ENCODE measurements at regions not wholly inside any gene's neighbourhood (a gene's known extent, or its start where the extent isn't known, plus 50 kb on each side); places are given as distances from the start of the nearest gene placed in this dataset.

GRCh38 chr11:25901415-25901814 is 430.5 kb upstream of the ANO3 start:
- DNase-seq (ENCODE audit: low spot score): no peak
- in situ Hi-C loops (cut with MboI; ENCODE audit: low pct_unique_long_range_greater_than_20kb, low sequenced_read_pairs, unreplicated experiment): no loop called here
- TF ChIP-seq, protein P1, sequence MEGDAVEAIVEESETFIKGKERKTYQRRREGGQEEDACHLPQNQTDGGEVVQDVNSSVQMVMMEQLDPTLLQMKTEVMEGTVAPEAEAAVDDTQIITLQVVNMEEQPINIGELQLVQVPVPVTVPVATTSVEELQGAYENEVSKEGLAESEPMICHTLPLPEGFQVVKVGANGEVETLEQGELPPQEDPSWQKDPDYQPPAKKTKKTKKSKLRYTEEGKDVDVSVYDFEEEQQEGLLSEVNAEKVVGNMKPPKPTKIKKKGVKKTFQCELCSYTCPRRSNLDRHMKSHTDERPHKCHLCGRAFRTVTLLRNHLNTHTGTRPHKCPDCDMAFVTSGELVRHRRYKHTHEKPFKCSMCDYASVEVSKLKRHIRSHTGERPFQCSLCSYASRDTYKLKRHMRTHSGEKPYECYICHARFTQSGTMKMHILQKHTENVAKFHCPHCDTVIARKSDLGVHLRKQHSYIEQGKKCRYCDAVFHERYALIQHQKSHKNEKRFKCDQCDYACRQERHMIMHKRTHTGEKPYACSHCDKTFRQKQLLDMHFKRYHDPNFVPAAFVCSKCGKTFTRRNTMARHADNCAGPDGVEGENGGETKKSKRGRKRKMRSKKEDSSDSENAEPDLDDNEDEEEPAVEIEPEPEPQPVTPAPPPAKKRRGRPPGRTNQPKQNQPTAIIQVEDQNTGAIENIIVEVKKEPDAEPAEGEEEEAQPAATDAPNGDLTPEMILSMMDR (IDR thresholded peaks at IDR 0.05; ENCODE audit: extremely low read depth, insufficient read depth, missing control alignments): no peak

- no peak for DNase-seq (ENCODE audit: low spot score)
- in situ Hi-C loops (cut with MboI; ENCODE audit: low pct_unique_long_range_greater_than_20kb, low sequenced_read_pairs, unreplicated experiment): no loop called here
- TF ChIP-seq, protein P1 (IDR thresholded peaks at IDR 0.05; ENCODE audit: extremely low read depth, insufficient read depth, missing control alignments): no peak
These were observed 429.5 kb upstream of the ANO3 start for GRCh38 chr11:25902476-25902875.

DNA sequence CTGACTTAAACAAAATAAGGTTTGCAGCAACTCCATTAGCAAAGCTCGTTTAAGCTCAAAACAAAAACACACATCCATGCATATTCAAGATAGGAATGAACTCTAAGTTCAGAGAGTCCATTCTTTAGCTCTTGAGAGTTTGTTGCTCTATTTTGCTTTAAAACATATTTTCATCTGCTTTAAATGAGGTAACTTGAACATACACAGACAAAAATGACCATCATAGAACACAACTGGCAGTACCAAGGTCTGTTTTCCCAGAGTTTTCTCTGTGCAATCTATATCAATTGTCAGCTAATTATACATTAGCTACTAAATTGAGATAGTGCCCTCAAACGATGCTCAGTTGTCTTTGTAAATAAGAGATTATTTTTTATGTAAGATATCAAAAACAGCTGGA is 423.2 kb upstream of the ANO3 start:
- in situ Hi-C loops (cut with MboI; ENCODE audit: low pct_unique_long_range_greater_than_20kb, low sequenced_read_pairs, unreplicated experiment): no loop called here
- TF ChIP-seq, protein P1 (IDR thresholded peaks at IDR 0.05; ENCODE audit: extremely low read depth, insufficient read depth, missing control alignments): no peak
- no peak for DNase-seq (ENCODE audit: low spot score)

DNA sequence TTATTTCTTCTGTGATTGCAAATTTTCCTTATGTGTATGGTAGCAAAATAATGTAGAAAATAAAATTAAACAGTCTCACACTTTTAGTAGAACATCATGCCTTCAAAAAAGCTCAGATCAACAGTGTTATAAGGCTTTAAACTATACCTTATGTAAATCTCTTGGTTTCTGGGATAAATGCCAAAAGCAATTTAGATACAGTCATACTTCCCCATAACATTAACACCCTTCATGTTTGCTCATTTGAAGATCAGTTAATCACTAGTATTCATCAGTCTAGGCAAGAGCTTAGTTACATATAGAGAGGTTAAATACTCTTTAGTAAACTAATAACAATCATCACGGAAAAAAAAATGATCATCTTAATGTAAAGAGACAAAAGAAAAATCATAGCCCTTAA is 421.8 kb upstream of the ANO3 start:
- DNase-seq (ENCODE audit: low spot score): no peak
- in situ Hi-C loops (cut with MboI; ENCODE audit: low pct_unique_long_range_greater_than_20kb, low sequenced_read_pairs, unreplicated experiment): no loop called here
- TF ChIP-seq, protein P1 (IDR thresholded peaks at IDR 0.05; ENCODE audit: extremely low read depth, insufficient read depth, missing control alignments): no peak

DNA sequence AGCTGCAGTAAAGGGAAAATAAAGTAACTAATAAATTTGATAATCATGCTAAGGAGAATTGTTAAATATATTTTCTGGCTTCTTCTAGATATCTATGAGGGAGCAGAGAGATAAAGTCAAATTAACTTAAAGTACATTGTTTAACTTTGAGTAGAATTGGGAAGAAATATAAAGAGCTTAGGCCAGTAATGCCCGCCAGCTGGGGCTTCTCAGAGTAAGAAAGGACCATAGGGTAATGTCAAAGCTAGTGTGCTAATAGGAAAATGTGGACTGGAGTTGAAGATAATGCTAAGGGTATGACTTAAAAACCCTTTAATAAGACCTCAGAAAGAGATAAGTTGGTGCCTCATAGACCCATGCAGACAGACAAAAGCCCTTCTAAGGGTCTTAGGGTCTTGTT is 411.6 kb upstream of the ANO3 start:
- TF ChIP-seq, protein P1 (IDR thresholded peaks at IDR 0.05; ENCODE audit: extremely low read depth, insufficient read depth, missing control alignments): no peak
- no peak for DNase-seq (ENCODE audit: low spot score)
- in situ Hi-C loops (cut with MboI; ENCODE audit: low pct_unique_long_range_greater_than_20kb, low sequenced_read_pairs, unreplicated experiment): no loop called here

DNA sequence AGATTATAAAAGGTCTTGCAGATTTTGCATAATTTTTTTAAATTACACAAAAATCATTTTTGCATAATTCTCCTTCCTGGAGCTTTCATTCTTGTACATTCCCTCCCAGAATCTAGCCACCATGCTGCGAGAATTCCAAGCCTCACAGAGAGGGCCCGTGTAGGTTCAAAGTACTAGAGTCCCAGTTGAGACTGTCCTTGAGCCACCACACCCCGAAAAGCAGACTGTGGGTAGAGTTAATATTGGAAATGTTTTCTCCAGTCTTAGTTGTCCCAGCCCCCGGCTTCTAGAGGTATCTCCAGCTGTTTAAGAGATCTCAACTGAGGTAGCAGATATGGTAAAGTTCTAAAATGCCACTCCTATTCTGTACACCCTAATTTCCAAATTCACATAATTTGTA is 407.3 kb upstream of the ANO3 start:
- in situ Hi-C loops (cut with MboI; ENCODE audit: low pct_unique_long_range_greater_than_20kb, low sequenced_read_pairs, unreplicated experiment): no loop called here
- no peak for DNase-seq (ENCODE audit: low spot score)
- TF ChIP-seq, protein P1 (IDR thresholded peaks at IDR 0.05; ENCODE audit: extremely low read depth, insufficient read depth, missing control alignments): no peak

DNA sequence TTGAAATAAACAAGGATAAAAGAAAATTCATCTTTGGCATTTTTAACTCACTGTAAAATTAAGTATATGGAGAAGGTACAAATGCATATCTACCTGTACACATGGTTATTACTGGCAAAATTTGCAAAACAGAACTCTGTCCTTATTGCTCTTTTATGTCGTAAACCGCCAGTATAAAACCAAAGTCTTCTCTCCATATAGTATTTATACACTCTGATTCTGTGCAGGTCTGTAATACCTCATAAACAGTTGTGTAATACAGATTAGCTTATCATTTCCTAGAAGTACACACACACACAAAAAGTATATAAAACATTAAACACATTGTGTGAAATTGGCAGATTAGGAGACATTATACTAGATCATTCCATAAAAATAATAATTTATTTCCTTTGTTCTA is 406.6 kb upstream of the ANO3 start:
- TF ChIP-seq, protein P1 (IDR thresholded peaks at IDR 0.05; ENCODE audit: extremely low read depth, insufficient read depth, missing control alignments): no peak
- DNase-seq (ENCODE audit: low spot score): no peak
- in situ Hi-C loops (cut with MboI; ENCODE audit: low pct_unique_long_range_greater_than_20kb, low sequenced_read_pairs, unreplicated experiment): no loop called here
